GM12865 (cell line): ENCODE measurements at regions not wholly inside any gene's neighbourhood (a gene's known extent, or its start where the extent isn't known, plus 50 kb on each side); places are given as distances from the start of the nearest gene placed in this dataset.
A peak's percentile ranks its signal among the peaks of the same experiment; 100 is the strongest.

Experiments used
- DNase-seq: peaks from one replicate; pipeline ENCODE4 v3.0.0; 2010; ENCODE audit warnings: low read depth
- H3K4me3 ChIP-seq: 2 replicates; pipeline ENCODE4 v1.5.1; 2011; ENCODE audit warnings: mild to moderate bottlenecking, low read depth, low read length, control low read depth
- CTCF ChIP-seq: IDR thresholded peaks from 2 replicates; pipeline ENCODE4 v1.5.1; 2011; ENCODE audit warnings: low read length, control low read depth, low read depth, inconsistent platforms; ENCODE audit not compliant: insufficient read depth; ENCODE audit errors: missing control alignments

- TF ChIP-seq CTCF = no peak
- no peak for DNase-seq
- no peak overlapping the region for H3K4me3 ChIP-seq
These were observed 545.0 kb upstream of the PIK3C3 start for GRCh38 chr18:41410006-41410405.

GRCh38 chr18:41406834-41407233, 548.2 kb upstream of the PIK3C3 start:
- no peak overlapping the region for H3K4me3 ChIP-seq
- DNase-seq = no peak
- TF ChIP-seq CTCF = no peak

GRCh38 chr18:41396861-41397260, 558.2 kb upstream of the PIK3C3 start:
- DNase-seq = no peak
- TF ChIP-seq CTCF = no peak
- H3K4me3 ChIP-seq = no peak overlapping the region

- DNase-seq = no peak
- no peak for TF ChIP-seq CTCF
- no peak overlapping the region for H3K4me3 ChIP-seq
These were observed 558.8 kb upstream of the PIK3C3 start for GRCh38 chr18:41396211-41396610.

GRCh38 chr18:41395695-41396094, 559.3 kb upstream of the PIK3C3 start:
- no peak for DNase-seq
- no peak overlapping the region for H3K4me3 ChIP-seq
- TF ChIP-seq CTCF = no peak

GRCh38 chr18:41391616-41392595, 563.1 kb upstream of the PIK3C3 start:
- DNase-seq = peak; percentile 12
- no peak overlapping the region for H3K4me3 ChIP-seq
- TF ChIP-seq CTCF = peak; percentile 10
